K562 (cell line): ENCODE measurements at regions not wholly inside any gene's neighbourhood (a gene's known extent, or its start where the extent isn't known, plus 50 kb on each side); places are given as distances from the start of the nearest gene placed in this dataset.

Experiments used
- ATAC-seq: fragments of 200-7000 bp; cut with Tn5 transposase; 3 replicates; pipeline ENCODE4 v1.9.1; 2020; ENCODE audit warnings: moderate library complexity
- BruUV-seq: library from RNA; stranded (reverse); fragments of 400-500 nt; replicated peaks from 2 replicates; lab custom pipeline; 2021; lab: Mats Ljungman, UMichigan
- CTCF ChIA-PET: fragments of 300-600 bp; formaldehyde crosslinking; extraction: SDS; loops from one replicate; lab custom pipeline; 2021; ENCODE audit warnings: low intra/inter-chr PET ratio; lab: Yijun Ruan, JAX
- POLR2A ChIA-PET: fragments of 300-600, 350-650 bp; sonication (Branson Sonifier 250); formaldehyde crosslinking; extraction: SDS; loops from one replicate; lab custom pipeline; 2021; ENCODE audit warnings: antibody characterized with exemption, inconsistent platforms; lab: Yijun Ruan, JAX
- DNase-seq, 4 experiments: peaks; one replicate each; pipeline versions ENCODE4 v3.0.0 to v3.0.0-alpha.2; 2011 to 2018; ENCODE audit warnings: low spot score in 3 of 4, mixed read lengths in 3 of 4; ENCODE audit errors: extremely low read depth in 1 of 4
- FAIRE-seq: peaks from 2 replicates; lab custom pipeline; 2011; peaks lifted over from hg19 to GRCh38; lab: Jason Lieb, UNC
- H2AFZ ChIP-seq: 2 replicates; pipeline ENCODE4 v1.6.0; 2011; ENCODE audit warnings: low read depth, low read length, control low read depth, inconsistent platforms
- H3K27ac ChIP-seq: fragments of 200-600 bp; 3 replicates; pipeline ENCODE4 v1.8.0; 2011; ENCODE audit warnings: low read depth, mild to moderate bottlenecking, control low read depth, inconsistent platforms, low read length, moderate library complexity, mixed read lengths; ENCODE audit errors: extremely low read depth
- H3K27me3 ChIP-seq, 2 experiments: fragments of 300-600 bp in 1 of 2; 2 replicates in 1 of 2; 3 replicates in 1 of 2; pipeline versions ENCODE4 v1.6.0 to v1.8.0; 2011; ENCODE audit warnings: inconsistent platforms in 2 of 2, low read length in 2 of 2, mild to moderate bottlenecking in 1 of 2, mixed read lengths in 1 of 2, moderate library complexity in 1 of 2; ENCODE audit not compliant: control insufficient read depth in 2 of 2, insufficient read depth in 2 of 2
- H3K36me3 ChIP-seq: fragments of 300-600 bp; 3 replicates; pipeline ENCODE4 v1.8.0; 2011; ENCODE audit warnings: mild to moderate bottlenecking, low read length, inconsistent platforms; ENCODE audit not compliant: control insufficient read depth, insufficient read depth
- H3K4me1 ChIP-seq, 2 experiments: fragments of 200-600 bp in 1 of 2; replicated peaks in 1 of 2; 2 replicates in 1 of 2; 3 replicates in 1 of 2; pipeline versions ENCODE4 v1.5.1 to v1.8.0; 2011; ENCODE audit warnings: inconsistent platforms in 2 of 2, low read length in 2 of 2, mild to moderate bottlenecking in 1 of 2, mixed read lengths in 1 of 2, moderate library complexity in 1 of 2; ENCODE audit not compliant: control insufficient read depth in 2 of 2, insufficient read depth in 2 of 2
- H3K4me2 ChIP-seq: 2 replicates; pipeline ENCODE4 v1.6.1; 2011; ENCODE audit warnings: low read length, control low read depth, inconsistent platforms, mixed read lengths; ENCODE audit not compliant: insufficient read depth
- H3K4me3 ChIP-seq: fragments of 200-600 bp; sonication (generic), shearing (Covaris generic); 2 replicates; pipeline ENCODE4 v1.5.1; 2016; ENCODE audit warnings: control low read depth, inconsistent platforms
- H3K79me2 ChIP-seq: fragments of 200-600 bp; 3 replicates; pipeline ENCODE4 v1.8.0; 2011; ENCODE audit warnings: low read length, inconsistent platforms; ENCODE audit not compliant: control insufficient read depth, insufficient read depth
- H3K9ac ChIP-seq, 2 experiments: 2 replicates each; pipeline versions ENCODE4 v1.6.0 to v1.6.1; 2011; ENCODE audit warnings: low read depth in 2 of 2, low read length in 2 of 2, control low read depth in 1 of 2, inconsistent platforms in 1 of 2, mild to moderate bottlenecking in 1 of 2, mixed read lengths in 1 of 2; ENCODE audit not compliant: insufficient read depth in 1 of 2
- H3K9me1 ChIP-seq: one replicate; pipeline ENCODE4 v1.6.0; 2011; ENCODE audit warnings: inconsistent platforms, mild to moderate bottlenecking, low read length, moderate library complexity; ENCODE audit not compliant: control insufficient read depth, insufficient read depth
- H3K9me3 ChIP-seq: replicated peaks from 2 replicates; pipeline ENCODE4 v1.5.1; 2011; ENCODE audit warnings: low read depth, low read length, inconsistent platforms; ENCODE audit not compliant: control insufficient read depth, insufficient read depth
- H4K20me1 ChIP-seq: replicated peaks from 2 replicates; pipeline ENCODE4 v1.6.1; 2011; ENCODE audit warnings: low read length, inconsistent platforms, mixed read lengths; ENCODE audit not compliant: control insufficient read depth, insufficient read depth
- BRD9 ChIP-seq: fragments of 450-650 bp; IDR thresholded peaks from 2 replicates; pipeline ENCODE4 v1.6.1; 2018; ENCODE audit warnings: low read depth; ENCODE audit not compliant: partially characterized antibody
- CBX8 ChIP-seq: fragments of 200-600 bp; sonication (generic); IDR thresholded peaks from 2 replicates; pipeline ENCODE4 v1.6.1; 2012; ENCODE audit warnings: borderline replicate concordance, mixed run types, low read depth, mild to moderate bottlenecking, moderate library complexity, mixed read lengths, low read length, control low read depth, inconsistent platforms; ENCODE audit not compliant: poor library complexity, severe bottlenecking; ENCODE audit errors: extremely low read depth
- FOS ChIP-seq: IDR thresholded peaks from 3 replicates; pipeline ENCODE4 v1.6.1; 2011; ENCODE audit not compliant: insufficient read length; ENCODE audit errors: extremely low read depth
- KDM5B ChIP-seq: fragments of 200-600 bp; sonication (generic); IDR thresholded peaks from 2 replicates; pipeline ENCODE4 v1.6.1; 2012; ENCODE audit warnings: low read depth, mild to moderate bottlenecking, moderate library complexity, low read length, control low read depth, inconsistent platforms; ENCODE audit not compliant: insufficient replicate concordance
- MYBL2 ChIP-seq, 2 experiments: fragments of 450-650 bp in 1 of 2; sonication (generic) in 1 of 2; formaldehyde crosslinking in 1 of 2; IDR thresholded peaks; 2 replicates each; pipeline versions ENCODE4 v1.6.1 to v1.8.1; 2017 to 2022; ENCODE audit warnings: borderline replicate concordance in 1 of 2, inconsistent platforms in 1 of 2, low read depth in 1 of 2, mild to moderate bottlenecking in 1 of 2, missing genetic modification reagents in 1 of 2, moderate library complexity in 1 of 2
- PYGO2 ChIP-seq: fragments of 450-650 bp; IDR thresholded peaks from 2 replicates; pipeline ENCODE4 v1.6.1; 2016; ENCODE audit warnings: mild to moderate bottlenecking, missing genetic modification characterization, moderate library complexity, missing compliant biosample characterization
- ZC3H8 ChIP-seq: fragments of 450-650 bp; IDR thresholded peaks from 2 replicates; pipeline ENCODE4 v1.6.1; 2017
- ZNF398 ChIP-seq: fragments of 250-450 bp; sonication (Bioruptor Pico); IDR thresholded peaks from 2 replicates; pipeline ENCODE4 v1.8.0; 2021; ENCODE audit warnings: moderate library complexity, mild to moderate bottlenecking, inconsistent platforms
- ZSCAN32 ChIP-seq: fragments of 450-650 bp; formaldehyde crosslinking; IDR thresholded peaks from 2 replicates; pipeline ENCODE4 v1.4.0; 2020; ENCODE audit warnings: mild to moderate bottlenecking, moderate library complexity
- WGBS: fragments of 100-300 bp; shearing (Covaris generic); methylation state at CpG from one replicate; pipeline ENCODE4 v1.1.6; 2016; ENCODE audit warnings: low coverage, mixed read lengths; ENCODE audit not compliant: insufficient coverage; ENCODE audit errors: missing lambda C conversion rate; 5-methylcytosine and 5-hydroxymethylcytosine counted together
- in situ Hi-C: fragments of 300-500 bp; cut with MboI; formaldehyde crosslinking; loops from 4 replicates; pipeline ENCODE4 v1.15.0; 2018; ENCODE audit warnings: inconsistent platforms, mixed read lengths
- intact Hi-C: fragments of 100-400 bp; cut with micrococcal nuclease; formaldehyde crosslinking; loops from 2 replicates; pipeline ENCODE4 v1.14.2; 2022

DNA sequence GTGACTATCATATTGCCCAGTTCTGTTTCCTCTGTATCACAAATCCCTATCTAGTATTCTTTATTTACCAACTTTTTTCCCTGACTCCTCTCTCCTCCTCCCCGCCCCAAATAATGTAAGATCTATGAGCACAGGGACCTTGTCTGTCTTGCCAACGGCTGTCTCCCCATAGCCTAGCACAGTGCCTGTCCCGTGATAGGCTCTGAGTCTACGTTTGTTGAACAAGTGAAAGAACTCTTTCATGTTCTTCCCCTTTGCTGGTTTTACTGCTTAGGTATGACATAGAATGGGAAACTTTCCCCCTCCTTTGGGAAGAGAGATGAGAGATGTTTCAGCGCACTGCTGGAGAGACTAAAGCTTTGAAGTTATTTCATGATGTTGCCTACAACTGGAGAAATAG lies 367.0 kb downstream of the PRDM2 start:
- H3K79me2 ChIP-seq = no peaks in the 10 kb centered on the region
- no peaks in the 10 kb centered on the region for H3K36me3 ChIP-seq
- CTCF ChIA-PET = no interaction called here
- TF ChIP-seq CBX8 (no peak), PYGO2 (tag) (no peak), BRD9 (no peak), ZC3H8 (no peak), ZSCAN32 (CRISPR knock-in tag) (no peak), ZNF398 (no peak), KDM5B (no peak), FOS (no peak), MYBL2 (IDR thresholded peaks at IDR 0.05; ENCODE audit: low read depth) (no peak), MYBL2 (CRISPR knock-in tag; IDR thresholded peaks at IDR 0.05; ENCODE audit: borderline replicate concordance) (no peak)
- no peak overlapping the region for H3K4me3 ChIP-seq
- no peak for FAIRE-seq
- H3K4me2 ChIP-seq = no peak overlapping the region
- peaks cover 2 to 15% of the 10 kb centered on the region in 2 experiments; a peak in 2 of 5 replicates for H3K27me3 ChIP-seq
- no peaks in the 10 kb centered on the region for H3K9me3 ChIP-seq
- H4K20me1 ChIP-seq = no peaks in the 10 kb centered on the region
- no peak overlapping the region for H3K27ac ChIP-seq
- no peaks in the 10 kb centered on the region for H3K4me1 ChIP-seq
- no TSS peak for BruUV-seq
- in situ Hi-C loops (no loop called here), intact Hi-C loops (no loop called here)
- no peak overlapping the region for H3K9ac ChIP-seq
- no peak for ATAC-seq
- WGBS = 0% methylated on average over 5 of the region's 5 CpGs
- H3K9me1 ChIP-seq = no peaks in the 10 kb centered on the region
- POLR2A ChIA-PET = interaction anchor here (0.8 kb wide), 1 partner anchor 10 kb away, joined by 3 read pairs; no protein-coding TSS in a partner anchor
- no peak overlapping the region for H2AFZ ChIP-seq
- no peak for DNase-seq
